H9 (cell line): ENCODE measurements at regions not wholly inside any gene's neighbourhood (a gene's known extent, or its start where the extent isn't known, plus 50 kb on each side); places are given as distances from the start of the nearest gene placed in this dataset.

Experiments
- DNase-seq: peaks from one replicate; pipeline ENCODE4 v3.0.0-alpha.2; 2017
- H2AFZ ChIP-seq: one replicate; pipeline ENCODE4 v1.6.1; 2013; ENCODE audit warnings: mild to moderate bottlenecking, low read length, control low read depth, moderate library complexity
- H2AK5ac ChIP-seq: 2 replicates; pipeline ENCODE4 v1.6.1; 2013; ENCODE audit warnings: low read length, control low read depth, mixed read lengths; ENCODE audit not compliant: insufficient read length
- H2BK120ac ChIP-seq: one replicate; pipeline ENCODE4 v1.6.1; 2013; ENCODE audit warnings: low read depth, mild to moderate bottlenecking, low read length, control low read depth, inconsistent platforms; ENCODE audit not compliant: poor library complexity, severe bottlenecking
- H2BK12ac ChIP-seq: 2 replicates; pipeline ENCODE4 v1.6.1; 2013; ENCODE audit warnings: low read length, control low read depth, mixed read lengths, low read depth; ENCODE audit not compliant: insufficient read length
- H2BK15ac ChIP-seq: 2 replicates; pipeline ENCODE4 v1.6.1; 2013; ENCODE audit warnings: low read depth, low read length, control low read depth
- H2BK20ac ChIP-seq: one replicate; pipeline ENCODE4 v1.6.1; 2013; ENCODE audit warnings: low read depth, mild to moderate bottlenecking, low read length, control low read depth, inconsistent platforms; ENCODE audit not compliant: poor library complexity, severe bottlenecking
- H2BK5ac ChIP-seq: 2 replicates; pipeline ENCODE4 v1.6.1; 2013; ENCODE audit warnings: low read length, control low read depth, mixed read lengths; ENCODE audit not compliant: insufficient read length
- H3K14ac ChIP-seq: 2 replicates; pipeline ENCODE4 v1.6.1; 2013; ENCODE audit warnings: low read length, control low read depth; ENCODE audit not compliant: insufficient read depth
- H3K18ac ChIP-seq: 2 replicates; pipeline ENCODE4 v1.6.1; 2013; ENCODE audit warnings: low read depth, mild to moderate bottlenecking, mixed read lengths, low read length, control low read depth; ENCODE audit not compliant: insufficient read length
- H3K23ac ChIP-seq: 2 replicates; pipeline ENCODE4 v1.6.1; 2013; ENCODE audit warnings: low read length, control low read depth, mixed read lengths, low read depth; ENCODE audit not compliant: insufficient read length
- H3K23me2 ChIP-seq: 2 replicates; pipeline ENCODE4 v1.6.1; 2013; ENCODE audit warnings: low read depth, mild to moderate bottlenecking, mixed read lengths, low read length, control low read depth; ENCODE audit not compliant: insufficient read length, poor library complexity, severe bottlenecking
- H3K27ac ChIP-seq: 2 replicates; pipeline ENCODE4 v1.5.1; 2013; ENCODE audit warnings: low read length, control low read depth, mixed read lengths, low read depth; ENCODE audit not compliant: insufficient read length
- H3K27me3 ChIP-seq: 2 replicates; pipeline ENCODE4 v1.6.1; 2013; ENCODE audit warnings: low read length, control low read depth, inconsistent platforms; ENCODE audit not compliant: insufficient read depth
- H3K4ac ChIP-seq: 2 replicates; pipeline ENCODE4 v1.6.1; 2013; ENCODE audit warnings: low read depth, mild to moderate bottlenecking, control low read depth, inconsistent platforms, low read length, moderate library complexity
- H3K4me1 ChIP-seq: 2 replicates; pipeline ENCODE4 v1.6.1; 2013; ENCODE audit warnings: low read length, control low read depth, inconsistent platforms; ENCODE audit not compliant: insufficient read depth
- H3K4me2 ChIP-seq: 2 replicates; pipeline ENCODE4 v1.6.1; 2013; ENCODE audit warnings: low read length, control low read depth, mixed read lengths; ENCODE audit not compliant: insufficient read length, insufficient read depth
- H3K56ac ChIP-seq: 2 replicates; pipeline ENCODE4 v1.6.1; 2013; ENCODE audit warnings: low read depth, mild to moderate bottlenecking, mixed read lengths, low read length, control low read depth; ENCODE audit not compliant: insufficient read length
- H3K79me1 ChIP-seq: 2 replicates; pipeline ENCODE4 v1.6.1; 2013; ENCODE audit warnings: low read depth, mild to moderate bottlenecking, moderate library complexity, low read length, control low read depth, inconsistent platforms; ENCODE audit not compliant: insufficient read depth, poor library complexity, severe bottlenecking
- H3K79me2 ChIP-seq: 2 replicates; pipeline ENCODE4 v1.6.1; 2013; ENCODE audit warnings: low read length, control low read depth, inconsistent platforms; ENCODE audit not compliant: insufficient read depth
- H3K9ac ChIP-seq: 2 replicates; pipeline ENCODE4 v1.6.1; 2013; ENCODE audit warnings: low read length, control low read depth, mixed read lengths; ENCODE audit not compliant: insufficient read length; ENCODE audit errors: extremely low read depth
- H3K9me3 ChIP-seq: one replicate; pipeline ENCODE4 v1.6.1; 2013; ENCODE audit warnings: low read depth, low read length, inconsistent platforms; ENCODE audit not compliant: control insufficient read depth
- H3T11ph ChIP-seq: one replicate; pipeline ENCODE4 v1.6.1; 2013; ENCODE audit warnings: mild to moderate bottlenecking, low read length, control low read depth, inconsistent platforms
- H4K20me1 ChIP-seq: one replicate; pipeline ENCODE4 v1.6.1; 2013; ENCODE audit not compliant: control insufficient read depth, insufficient read length, insufficient read depth
- H4K5ac ChIP-seq: 2 replicates; pipeline ENCODE4 v1.6.1; 2013; ENCODE audit warnings: low read depth, mild to moderate bottlenecking, mixed read lengths, low read length, control low read depth; ENCODE audit not compliant: insufficient read length
- H4K8ac ChIP-seq: replicated peaks from 2 replicates; pipeline ENCODE4 v1.6.1; 2013; ENCODE audit warnings: low read length, control low read depth, mixed read lengths, low read depth; ENCODE audit not compliant: insufficient read length
- H4K91ac ChIP-seq: 2 replicates; pipeline ENCODE4 v1.6.1; 2013; ENCODE audit warnings: low read depth, mild to moderate bottlenecking, moderate library complexity, mixed read lengths, low read length, control low read depth; ENCODE audit not compliant: insufficient read length
- H3K27ac Mint-ChIP-seq, 3 experiments: 2 replicates in 2 of 3; 3 replicates in 1 of 3; pipeline ENCODE4 v1.8.0; 2020 to 2021; ENCODE audit warnings: mixed read lengths in 3 of 3, mild to moderate bottlenecking in 1 of 3, moderate library complexity in 1 of 3
- H3K27me3 Mint-ChIP-seq: 2 replicates; pipeline ENCODE4 v1.8.0; 2021; ENCODE audit warnings: low read depth, mild to moderate bottlenecking, moderate library complexity, mixed read lengths
- H3K36me3 Mint-ChIP-seq, 3 experiments: 2 replicates in 2 of 3; 3 replicates in 1 of 3; pipeline ENCODE4 v1.8.0; 2020 to 2021; ENCODE audit warnings: low read depth in 3 of 3, mixed read lengths in 3 of 3; ENCODE audit not compliant: insufficient read depth in 1 of 3
- H3K4me1 Mint-ChIP-seq, 2 experiments: 2 replicates each; pipeline ENCODE4 v1.8.0; 2020; ENCODE audit warnings: mixed read lengths in 2 of 2
- H3K4me3 Mint-ChIP-seq, 2 experiments: 2 replicates in 1 of 2; 3 replicates in 1 of 2; pipeline ENCODE4 v1.8.0; 2020 to 2021; ENCODE audit warnings: mild to moderate bottlenecking in 2 of 2, mixed read lengths in 2 of 2, moderate library complexity in 1 of 2
- H3K9me3 Mint-ChIP-seq, 2 experiments: 2 replicates in 1 of 2; 3 replicates in 1 of 2; pipeline ENCODE4 v1.8.0; 2020; ENCODE audit warnings: mild to moderate bottlenecking in 2 of 2, mixed read lengths in 2 of 2, moderate library complexity in 1 of 2
- WGBS: extraction: QIAGEN DNeasy Blood & Tissue Kit; methylation state at CpG from one replicate; pipeline ENCODE4 v1.1.7; 2013; ENCODE audit warnings: missing lambda C conversion rate, low lambda C conversion rate, mixed read lengths; ENCODE audit not compliant: insufficient read length; ENCODE audit errors: extremely low coverage; 5-methylcytosine and 5-hydroxymethylcytosine counted together
- TF ChIP-seq, protein P1 (sequence below): fragments of 200-600 bp; sonication (generic); conservative IDR thresholded peaks from 3 replicates; pipeline ENCODE4 v1.8.0; 2021; ENCODE audit warnings: antibody characterized with exemption, mild to moderate bottlenecking

DNA sequence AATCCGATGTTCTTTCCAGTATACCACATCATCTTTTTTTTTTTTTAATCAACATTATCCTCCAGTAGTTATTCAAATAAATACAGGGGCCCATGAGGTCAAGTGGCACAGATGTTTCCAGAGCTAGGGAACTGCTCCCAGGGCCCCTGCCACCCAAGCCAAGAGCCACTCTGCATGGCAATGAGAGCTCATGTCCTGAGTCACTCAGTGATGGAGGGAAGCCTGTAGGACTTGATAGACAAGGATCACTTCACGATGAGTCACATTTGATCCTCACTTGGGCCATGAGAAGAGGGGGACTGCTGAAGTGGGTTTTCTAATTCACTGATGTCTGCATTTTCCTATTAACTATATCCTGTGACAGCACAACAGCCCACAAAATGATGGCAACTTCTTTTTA lies 127.0 kb upstream of the PKDCC start:
- Mint-ChIP-seq H3K9me3 (peaks cover 0 to 4% of the 10 kb centered on the region in 2 experiments; a peak in 4 of 5 replicates), H3K4me3 (no peak overlapping the region), H3K27ac (no peak overlapping the region; a peak in 2 of 7 replicates), H3K4me1 (peaks cover 6 to 7% of the 10 kb centered on the region in 2 experiments), H3K27me3 (peaks cover 7% of the 10 kb centered on the region), H3K36me3 (peaks cover 0 to 8% (median 0%) of the 10 kb centered on the region in 3 experiments; a peak in 4 of 7 replicates)
- no peaks in the 10 kb centered on the region for H3K79me1 ChIP-seq
- H2BK5ac ChIP-seq: no peak overlapping the region
- no peak overlapping the region for H3K14ac ChIP-seq
- H3K79me2 ChIP-seq: no peaks in the 10 kb centered on the region
- H2BK20ac ChIP-seq: no peak overlapping the region
- no peak overlapping the region for H2AK5ac ChIP-seq
- TF ChIP-seq, protein P1, sequence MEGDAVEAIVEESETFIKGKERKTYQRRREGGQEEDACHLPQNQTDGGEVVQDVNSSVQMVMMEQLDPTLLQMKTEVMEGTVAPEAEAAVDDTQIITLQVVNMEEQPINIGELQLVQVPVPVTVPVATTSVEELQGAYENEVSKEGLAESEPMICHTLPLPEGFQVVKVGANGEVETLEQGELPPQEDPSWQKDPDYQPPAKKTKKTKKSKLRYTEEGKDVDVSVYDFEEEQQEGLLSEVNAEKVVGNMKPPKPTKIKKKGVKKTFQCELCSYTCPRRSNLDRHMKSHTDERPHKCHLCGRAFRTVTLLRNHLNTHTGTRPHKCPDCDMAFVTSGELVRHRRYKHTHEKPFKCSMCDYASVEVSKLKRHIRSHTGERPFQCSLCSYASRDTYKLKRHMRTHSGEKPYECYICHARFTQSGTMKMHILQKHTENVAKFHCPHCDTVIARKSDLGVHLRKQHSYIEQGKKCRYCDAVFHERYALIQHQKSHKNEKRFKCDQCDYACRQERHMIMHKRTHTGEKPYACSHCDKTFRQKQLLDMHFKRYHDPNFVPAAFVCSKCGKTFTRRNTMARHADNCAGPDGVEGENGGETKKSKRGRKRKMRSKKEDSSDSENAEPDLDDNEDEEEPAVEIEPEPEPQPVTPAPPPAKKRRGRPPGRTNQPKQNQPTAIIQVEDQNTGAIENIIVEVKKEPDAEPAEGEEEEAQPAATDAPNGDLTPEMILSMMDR: no peak
- H3K4me1 ChIP-seq: no peaks in the 10 kb centered on the region
- no peak overlapping the region for H3K23ac ChIP-seq
- H2AFZ ChIP-seq: no peak overlapping the region
- H3K9me3 ChIP-seq: no peaks in the 10 kb centered on the region
- no CpG with 5 or more reads among the region's 2 CpGs for WGBS
- no peak overlapping the region for H3K4me2 ChIP-seq
- no peak overlapping the region for H3T11ph ChIP-seq
- no peak for DNase-seq
- H3K56ac ChIP-seq: no peak overlapping the region
- no peak overlapping the region for H3K9ac ChIP-seq
- no peak overlapping the region for H2BK120ac ChIP-seq
- no peak overlapping the region for H4K5ac ChIP-seq
- H4K91ac ChIP-seq: no peak overlapping the region
- H2BK12ac ChIP-seq: no peak overlapping the region
- H4K8ac ChIP-seq: no peak overlapping the region
- H2BK15ac ChIP-seq: no peak overlapping the region
- H3K18ac ChIP-seq: no peak overlapping the region
- no peak overlapping the region for H3K27ac ChIP-seq
- no peak overlapping the region for H3K4ac ChIP-seq
- H3K27me3 ChIP-seq: no peaks in the 10 kb centered on the region
- H3K23me2 ChIP-seq: no peaks in the 10 kb centered on the region
- no peaks in the 10 kb centered on the region for H4K20me1 ChIP-seq
